Stomach (tissue), 8 donors: ENCODE measurements at regions not wholly inside any gene's neighbourhood (a gene's known extent, or its start where the extent isn't known, plus 50 kb on each side); places are given as distances from the start of the nearest gene placed in this dataset.

Source experiments
- DNase-seq, 2 donors: peaks; one replicate each; pipeline versions ENCODE4 v3.0.0 to v3.0.0-alpha.2; 2013 to 2019
- H3K27ac ChIP-seq, 5 donors: fragments of 200-600 bp in 4 of 5; sonication (generic) in 4 of 5; one replicate each; pipeline ENCODE4 v1.5.1; 2013 to 2019; ENCODE audit warnings: mild to moderate bottlenecking in 1 of 5, moderate library complexity in 1 of 5
- H3K27me3 ChIP-seq, 3 donors: fragments of 200-600 bp; sonication (generic); one replicate each; pipeline ENCODE4 v1.5.1; 2017 to 2019; ENCODE audit warnings: mixed run types in 1 of 3
- H3K36me3 ChIP-seq, 4 donors: fragments of 200-600 bp; sonication (generic); 1 replicate in 3 of 4; 2 replicates in 1 of 4; pipeline ENCODE4 v1.5.1; 2016 to 2019
- H3K4me1 ChIP-seq, 4 donors: fragments of 200-600 bp; sonication (generic); one replicate each; pipeline ENCODE4 v1.5.1; 2016 to 2019
- H3K4me3 ChIP-seq, 4 donors: fragments of 200-600 bp; sonication (generic) in 3 of 4; one replicate each; pipeline ENCODE4 v1.5.1; 2016 to 2019; ENCODE audit warnings: mild to moderate bottlenecking in 1 of 4
- H3K9me3 ChIP-seq, 4 donors: fragments of 200-600 bp; sonication (generic); one replicate each; pipeline ENCODE4 v1.5.1; 2016 to 2019
- CTCF ChIP-seq, 7 experiments: fragments of 450-650 bp in 4 of 7; fragments of 200-600 bp in 3 of 7; sonication (generic) in 3 of 7; IDR thresholded peaks; one replicate each; pipeline ENCODE4 v1.5.1; 2016 to 2019; ENCODE audit warnings: antibody characterized with exemption in 7 of 7, control low read depth in 2 of 7, mild to moderate bottlenecking in 1 of 7
- EP300 ChIP-seq: sonication (generic); formaldehyde crosslinking; IDR thresholded peaks from one replicate; pipeline ENCODE4 v1.6.1; 2017; ENCODE audit warnings: antibody characterized with exemption
- POLR2A ChIP-seq, 4 donors: fragments of 450-650 bp; IDR thresholded peaks; one replicate each; pipeline ENCODE4 v1.6.1; 2016; ENCODE audit warnings: antibody characterized with exemption in 4 of 4, control low read depth in 2 of 4, mild to moderate bottlenecking in 1 of 4, moderate library complexity in 1 of 4
- POLR2AphosphoS5 ChIP-seq, 3 donors: sonication (generic); formaldehyde crosslinking; IDR thresholded peaks; one replicate each; pipeline ENCODE4 v1.6.1; 2016; ENCODE audit warnings: antibody characterized with exemption in 3 of 3
- WGBS, 5 donors: extraction: QIAGEN DNeasy Blood & Tissue Kit in 3 of 5; methylation state at CpG; one replicate each; pipeline versions ENCODE4 v1.1.5 to v1.1.7; 2013 to 2018; 5-methylcytosine and 5-hydroxymethylcytosine counted together
- intact Hi-C: fragments of 100-400 bp; cut with DNase I; formaldehyde crosslinking; loops from one replicate; pipeline ENCODE4 v1.15.1; 2023; ENCODE audit warnings: low total_unique reads
- donor health status: healthy with polysubstance abuse.
- donor health status: Bipolar disorder and iron deficiency.
- donor health status: healthy.

DNA sequence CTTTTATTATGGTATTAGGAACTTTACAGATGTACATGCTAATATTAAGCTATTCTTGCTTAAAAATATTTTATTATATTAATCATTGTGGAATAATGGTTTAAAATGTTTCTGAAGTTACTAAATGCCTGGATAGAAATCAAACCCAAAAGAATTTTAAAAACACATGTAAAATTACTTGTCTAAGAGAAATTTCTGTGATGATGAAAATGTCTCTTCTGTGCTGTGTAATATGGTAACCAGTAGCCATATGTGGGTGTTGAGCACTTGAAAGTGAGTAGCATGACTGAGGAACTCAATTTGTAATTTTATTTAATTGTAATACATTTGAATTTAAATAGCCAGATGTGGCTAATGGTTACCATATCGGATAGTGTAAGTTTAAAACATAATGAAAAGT, 66.7 kb upstream of the HSPB3 start:
- no peak overlapping the region for H3K27ac ChIP-seq
- intact Hi-C loops, result no loop called here
- H3K36me3 ChIP-seq, result no peaks in the 10 kb centered on the region
- no peaks in the 10 kb centered on the region for H3K9me3 ChIP-seq
- no peak overlapping the region for H3K4me3 ChIP-seq
- TF ChIP-seq CTCF (IDR thresholded peaks at IDR 0.05), result no peak
- TF ChIP-seq EP300, result no peak
- no peak for TF ChIP-seq POLR2AphosphoS5 (IDR thresholded peaks at IDR 0.05)
- no peak for TF ChIP-seq POLR2A (IDR thresholded peaks at IDR 0.05)
- DNase-seq, result no peak
- H3K27me3 ChIP-seq, result no peaks in the 10 kb centered on the region
- WGBS, 5 donors, result 90 to 98% (median 96%) methylated on average over 1 of the region's 1 CpG
- peaks cover 0 to 7% (median 0%) of the 10 kb centered on the region in 4 donors for H3K4me1 ChIP-seq

- TF ChIP-seq POLR2AphosphoS5 (IDR thresholded peaks at IDR 0.05) (no peak), POLR2A (IDR thresholded peaks at IDR 0.05) (no peak), CTCF (IDR thresholded peaks at IDR 0.05) (no peak), EP300 (no peak)
- DNase-seq, result peak in 1 of 2 donors; percentile 40
- Histone ChIP-seq H3K4me1 (peaks cover 0 to 11% (median 0%) of the 10 kb centered on the region in 4 donors), H3K36me3 (no peaks in the 10 kb centered on the region), H3K9me3 (no peaks in the 10 kb centered on the region), H3K27ac (no peak overlapping the region), H3K27me3 (no peaks in the 10 kb centered on the region), H3K4me3 (no peak overlapping the region)
- WGBS, 5 donors, result 58 to 80% (median 78%) methylated on average over 5 of the region's 5 CpGs
- intact Hi-C loops, result no loop called here
These were observed 67.1 kb upstream of the HSPB3 start for GRCh38 chr5:54388409-54388808.

DNA sequence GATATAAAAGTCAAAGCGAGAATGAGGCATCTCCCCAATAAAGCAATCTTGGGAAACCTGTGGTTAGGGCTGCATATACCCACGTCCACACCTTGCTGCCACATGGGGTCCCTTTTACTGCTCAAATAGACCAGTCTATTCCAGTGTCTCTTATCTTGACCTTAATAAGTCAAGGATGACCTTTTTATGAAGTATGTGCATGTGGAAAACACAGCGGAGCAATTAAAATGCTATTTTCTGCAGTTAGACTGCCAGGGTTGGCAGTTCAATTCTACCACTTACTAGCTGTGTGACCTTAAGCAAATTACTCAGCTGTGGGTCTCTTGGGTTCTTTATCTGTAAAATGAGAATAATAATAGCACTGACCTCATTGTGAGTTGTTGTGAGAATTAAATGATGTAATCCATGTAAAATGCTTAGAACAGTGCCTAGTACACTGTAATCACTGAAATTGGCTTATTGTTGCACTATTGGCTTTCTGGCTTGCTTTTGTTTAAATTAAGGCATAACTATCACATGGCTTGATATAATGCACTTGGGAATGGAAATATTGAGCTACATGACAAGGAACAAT, 67.8 kb upstream of the HSPB3 start:
- Histone ChIP-seq H3K4me3 (no peak overlapping the region), H3K27ac (no peak overlapping the region), H3K4me1 (peaks cover 0 to 12% (median 0%) of the 10 kb centered on the region in 4 donors), H3K36me3 (no peaks in the 10 kb centered on the region), H3K27me3 (no peaks in the 10 kb centered on the region), H3K9me3 (no peaks in the 10 kb centered on the region)
- WGBS, 5 donors, result 81 to 85% (median 83%) methylated on average over 3 of the region's 3 CpGs
- DNase-seq, result peak in 1 of 2 donors; percentile 41
- intact Hi-C loops, result no loop called here
- TF ChIP-seq EP300, result no peak
- TF ChIP-seq POLR2A (IDR thresholded peaks at IDR 0.05), result no peak
- no peak for TF ChIP-seq POLR2AphosphoS5 (IDR thresholded peaks at IDR 0.05)
- TF ChIP-seq CTCF (IDR thresholded peaks at IDR 0.05), result no peak

GRCh38 chr5:54387031-54387430, 68.5 kb upstream of the HSPB3 start:
- no peaks in the 10 kb centered on the region for H3K36me3 ChIP-seq
- DNase-seq, result no peak
- no peak for TF ChIP-seq CTCF (IDR thresholded peaks at IDR 0.05)
- no peak for TF ChIP-seq POLR2A (IDR thresholded peaks at IDR 0.05)
- no peak for TF ChIP-seq POLR2AphosphoS5 (IDR thresholded peaks at IDR 0.05)
- TF ChIP-seq EP300, result no peak
- H3K27me3 ChIP-seq, result no peaks in the 10 kb centered on the region
- peaks cover 0 to 12% (median 0%) of the 10 kb centered on the region in 4 donors for H3K4me1 ChIP-seq
- no peak overlapping the region for H3K27ac ChIP-seq
- H3K9me3 ChIP-seq, result no peaks in the 10 kb centered on the region
- H3K4me3 ChIP-seq, result no peak overlapping the region
- intact Hi-C loops, result no loop called here
- WGBS, 5 donors, result 71 to 83% (median 77%) methylated on average over 4 of the region's 4 CpGs
